HG03025 (cell line): ENCODE measurements at regions not wholly inside any gene's neighbourhood (a gene's known extent, or its start where the extent isn't known, plus 50 kb on each side); places are given as distances from the start of the nearest gene placed in this dataset.
"Not testable (repeated sequence)": the region's sequence is repeated elsewhere in the genome, so short reads cannot be mapped to it uniquely, and the experiment has no call there.

Source experiments
- ATAC-seq: cut with Tn5 transposase; IDR thresholded peaks from one replicate; pipeline ENCODE4 v1.9.1; 2021; ENCODE audit warnings: mild to moderate bottlenecking, moderate library complexity; ENCODE audit not compliant: unreplicated experiment, low FRiP score

DNA sequence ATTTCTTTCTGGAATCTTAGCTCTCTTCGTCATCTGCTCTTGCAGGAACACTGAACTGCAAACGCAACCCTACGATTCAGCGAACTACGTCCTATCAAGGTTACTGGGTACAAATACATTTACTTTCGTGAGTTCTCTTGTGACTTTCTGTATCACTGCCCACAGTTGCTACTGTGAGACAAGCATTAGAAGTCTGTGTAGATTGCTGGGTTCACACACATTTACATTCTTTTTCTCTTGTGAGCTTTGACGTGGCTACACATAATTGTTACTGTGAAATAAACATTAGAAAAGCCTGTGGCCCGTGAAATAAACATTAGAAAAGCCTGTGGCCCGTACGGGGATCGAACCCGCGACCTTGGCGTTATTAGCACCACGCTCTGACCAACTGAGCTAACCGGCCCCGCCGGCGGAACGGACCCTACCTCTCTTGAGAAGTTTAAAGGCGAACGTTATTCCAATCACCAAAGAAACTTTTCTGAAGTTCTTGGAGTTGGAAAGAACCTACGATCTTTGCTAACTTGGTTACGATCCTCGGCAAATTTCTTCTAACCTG is 61.2 kb upstream of the ZNF322 start:
- ATAC-seq: not testable (repeated sequence)

DNA sequence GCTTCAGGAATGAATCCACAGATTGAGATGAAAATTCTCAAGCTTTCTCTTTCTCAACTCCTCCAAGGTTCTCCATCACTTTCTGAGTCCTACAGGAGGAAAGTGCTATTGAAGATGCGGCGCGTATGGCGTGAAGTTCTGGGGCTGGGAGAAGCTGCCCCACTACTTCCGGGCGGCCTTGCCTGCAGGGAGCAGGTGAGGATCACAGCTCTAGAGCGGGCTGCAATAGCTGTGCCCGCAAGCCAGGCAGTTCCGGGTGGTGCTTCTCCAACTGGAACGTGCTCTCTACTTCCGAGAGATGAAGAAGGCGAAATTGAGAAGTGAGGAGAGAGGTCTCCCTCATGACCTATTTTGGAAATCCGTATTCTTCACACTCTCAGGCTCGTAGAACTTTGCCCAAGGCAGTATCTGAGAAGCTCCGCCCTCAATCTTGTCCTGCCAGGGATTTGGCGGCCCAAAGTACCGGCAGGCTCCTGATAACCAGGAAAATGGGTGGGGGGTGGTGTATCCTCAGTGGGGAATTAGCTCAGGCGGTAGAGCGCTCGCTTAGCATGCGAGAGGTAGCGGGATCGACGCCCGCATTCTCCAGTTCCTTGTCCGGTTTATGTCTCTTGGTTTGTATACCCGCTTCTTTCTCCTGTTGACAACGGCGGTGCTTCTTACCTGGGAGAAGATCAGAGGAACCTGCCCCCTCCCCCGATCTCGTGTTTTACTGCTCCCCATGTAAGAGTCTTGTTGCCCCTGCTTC is 70.6 kb upstream of the ZNF322 start:
- not testable (repeated sequence) for ATAC-seq

GRCh38 chr6:26734776-26735472 is 75.4 kb upstream of the ZNF322 start:
- ATAC-seq: not testable (repeated sequence)

DNA sequence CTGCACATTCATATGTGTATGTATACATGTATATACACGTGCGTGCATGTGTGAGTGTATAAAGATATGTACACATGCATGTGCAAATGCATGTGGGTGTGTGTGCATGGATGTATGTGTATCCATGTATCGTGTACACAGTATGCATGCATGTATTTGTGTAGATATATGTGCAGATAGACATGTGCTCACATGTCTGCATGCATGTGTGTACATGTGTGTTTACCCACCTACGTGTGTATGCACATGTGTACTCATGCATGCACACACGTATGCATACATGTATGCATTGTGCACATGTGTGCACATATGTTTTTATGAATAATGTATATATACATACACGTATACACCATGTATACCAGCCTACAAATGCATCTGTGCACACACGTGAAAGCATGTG is 80.3 kb upstream of the ZNF322 start:
- no peak for ATAC-seq

DNA sequence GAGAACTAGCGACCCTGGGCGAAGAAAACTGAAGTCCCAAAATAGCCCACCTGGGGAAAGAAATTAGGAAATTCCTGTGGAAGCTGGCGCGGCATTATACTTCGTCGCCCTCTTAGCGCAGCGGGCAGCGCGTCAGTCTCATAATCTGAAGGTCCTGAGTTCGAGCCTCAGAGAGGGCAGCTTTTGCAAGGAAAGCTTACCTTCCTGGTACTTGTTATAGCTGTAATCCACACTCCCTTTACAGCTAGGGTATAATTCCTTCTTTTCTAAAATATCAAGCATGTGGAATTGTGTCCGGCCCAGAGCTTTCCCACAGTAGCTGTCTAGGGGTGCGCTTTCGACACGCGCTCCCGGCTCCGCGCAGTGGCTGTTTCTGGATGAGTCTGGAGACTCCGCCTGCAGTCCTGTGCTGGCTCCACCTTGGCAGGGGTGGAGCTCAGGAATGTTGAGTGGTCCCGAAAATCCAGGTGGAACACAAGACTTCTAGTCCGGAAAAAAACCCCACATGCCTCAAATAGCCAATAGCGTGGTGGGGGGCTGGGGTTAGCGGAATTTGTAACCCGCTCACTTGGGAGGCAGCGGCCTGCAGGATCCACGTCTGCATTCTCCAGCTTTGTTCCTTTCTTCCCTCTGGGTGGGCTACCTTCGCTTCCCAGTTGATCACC is 83.7 kb upstream of the ZNF322 start:
- ATAC-seq: no peak

- no peak for ATAC-seq
Measured at GRCh38 chr6:26743941-26744699, 84.6 kb upstream of the ZNF322 start.

DNA sequence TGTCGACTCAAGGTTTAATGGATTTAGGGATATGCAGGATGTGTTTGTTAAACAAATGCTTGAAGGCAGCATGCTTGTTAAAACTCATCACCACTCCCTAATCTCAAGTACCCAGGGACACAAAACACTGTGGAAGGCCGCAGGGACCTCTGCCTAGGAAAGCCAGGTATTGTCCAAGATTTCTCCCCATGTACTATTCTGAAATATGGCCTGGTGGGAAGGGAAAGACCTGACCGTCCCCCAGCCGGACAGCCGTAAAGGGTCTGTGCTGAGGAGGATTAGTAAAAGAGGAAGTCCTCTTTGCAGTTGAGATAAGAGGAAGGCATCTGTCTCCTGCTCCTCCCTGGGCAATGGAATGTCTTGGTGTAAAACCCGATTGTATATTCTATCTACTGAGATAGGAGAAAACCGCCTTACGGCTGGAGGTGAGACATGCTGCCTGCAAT is 85.3 kb upstream of the ZNF322 start:
- ATAC-seq: not testable (repeated sequence)

DNA sequence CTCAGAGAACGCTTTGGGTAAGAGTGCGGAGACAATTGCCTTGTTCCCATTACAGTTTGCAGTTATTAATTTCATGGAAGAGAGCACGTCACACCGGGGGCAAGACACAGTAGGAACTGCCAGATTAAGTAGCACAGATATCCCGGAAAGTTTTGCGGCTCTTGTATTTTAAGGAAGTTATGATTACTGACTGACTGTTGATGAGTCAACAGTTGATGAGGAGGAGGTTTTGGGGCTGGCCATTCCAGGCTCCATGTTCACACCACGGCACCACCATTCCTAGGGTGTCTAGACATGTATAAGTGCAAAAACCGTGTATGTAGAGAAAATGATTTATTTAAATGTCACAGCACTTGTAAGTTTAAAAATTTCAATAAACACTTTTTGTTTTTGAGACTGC is 86.4 kb upstream of the ZNF322 start:
- not testable (repeated sequence) for ATAC-seq

DNA sequence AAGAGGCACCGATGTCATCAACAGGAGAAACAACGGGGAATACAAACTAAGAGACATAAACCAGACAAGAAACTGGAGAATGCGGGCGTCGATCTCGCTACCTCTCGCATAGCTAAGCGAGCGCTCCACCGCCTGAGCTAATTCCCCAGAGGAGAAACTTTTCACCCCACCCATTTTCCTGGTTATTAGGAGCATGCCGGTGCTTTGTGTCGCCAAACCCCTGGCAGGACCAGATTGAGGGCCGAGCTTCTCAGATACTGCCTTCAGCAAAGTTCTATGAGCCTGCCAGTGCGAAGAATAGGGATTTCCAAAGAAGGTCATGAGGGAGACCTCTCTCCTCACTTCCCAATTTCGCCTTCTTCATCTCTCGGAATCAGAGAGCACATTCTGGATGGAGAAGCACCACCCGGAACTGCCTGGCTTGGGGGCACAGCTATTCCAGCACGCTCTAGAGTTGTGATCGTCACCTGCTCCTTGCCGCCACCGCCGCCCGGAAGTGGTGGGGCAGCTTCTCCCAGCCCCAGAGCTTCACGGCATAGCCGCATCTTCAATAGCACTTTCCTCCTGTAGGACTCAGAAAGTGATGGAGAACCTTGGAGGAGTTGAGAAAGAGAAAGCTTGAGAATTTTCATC is 89.7 kb upstream of the ZNF322 start:
- ATAC-seq: not testable (repeated sequence)

DNA sequence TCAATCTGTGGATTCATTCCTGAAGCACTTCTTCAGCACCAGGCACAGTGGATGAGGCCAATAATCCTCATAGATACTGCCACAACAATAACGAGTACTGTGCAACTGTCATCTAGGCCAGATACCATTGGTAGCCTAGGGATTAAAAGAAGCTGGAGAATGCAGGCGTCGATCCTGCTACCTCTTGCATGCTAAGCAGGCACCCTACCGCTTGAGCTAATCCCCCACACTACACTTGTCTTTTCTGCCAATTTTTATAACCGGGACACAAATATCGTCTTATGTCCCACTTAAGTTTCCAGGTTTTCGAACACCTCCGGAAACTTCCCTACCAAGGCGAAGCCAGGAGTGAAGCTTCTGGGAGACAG is 90.2 kb upstream of the ZNF322 start:
- ATAC-seq: not testable (repeated sequence)

DNA sequence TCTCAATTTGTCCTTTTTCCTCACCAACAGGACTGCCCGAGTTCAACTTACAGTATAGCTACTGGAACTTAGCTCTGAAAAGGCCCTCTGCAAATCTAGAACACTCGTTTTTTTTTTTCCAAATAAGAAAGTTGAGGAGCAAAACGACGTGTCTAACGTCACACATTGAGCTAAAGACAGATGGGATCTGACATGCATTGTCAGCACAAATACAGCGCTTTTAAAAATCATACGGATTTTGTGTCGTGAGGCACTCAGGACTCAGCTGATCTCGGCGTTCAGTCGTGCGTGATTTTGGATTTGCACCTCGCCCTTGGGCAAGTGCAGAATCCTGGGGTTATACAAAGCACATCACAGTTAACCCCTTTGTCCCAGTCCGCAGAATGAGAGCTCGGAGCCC is 94.7 kb upstream of the ZNF322 start:
- no peak for ATAC-seq

DNA sequence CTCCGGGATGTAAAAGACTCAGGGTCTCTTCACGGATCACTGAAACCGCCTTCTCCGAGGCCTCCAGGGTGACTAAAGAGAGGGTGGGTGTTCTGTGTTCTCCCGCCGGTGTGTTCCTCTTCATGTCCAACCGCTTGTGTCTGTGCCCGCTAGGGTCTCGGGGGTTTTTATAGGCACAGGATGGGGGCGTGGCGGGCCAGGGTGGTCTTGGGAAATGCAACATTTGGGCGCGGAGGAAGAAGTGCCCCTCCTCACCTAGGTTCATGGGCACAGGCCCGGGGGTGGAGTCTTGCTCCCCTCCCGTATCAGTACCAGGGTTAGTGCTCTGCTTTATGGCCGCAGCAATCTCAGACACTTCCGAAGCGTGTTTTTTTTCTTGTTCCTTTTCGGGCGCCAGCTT is 95.3 kb upstream of the ZNF322 start:
- ATAC-seq: not testable (repeated sequence)

GRCh38 chr6:26756067-26756805 is 96.7 kb upstream of the ZNF322 start:
- not testable (repeated sequence) for ATAC-seq

- ATAC-seq: not testable (repeated sequence)
Measured at GRCh38 chr6:26766203-26766902, 106.8 kb upstream of the ZNF322 start.

DNA sequence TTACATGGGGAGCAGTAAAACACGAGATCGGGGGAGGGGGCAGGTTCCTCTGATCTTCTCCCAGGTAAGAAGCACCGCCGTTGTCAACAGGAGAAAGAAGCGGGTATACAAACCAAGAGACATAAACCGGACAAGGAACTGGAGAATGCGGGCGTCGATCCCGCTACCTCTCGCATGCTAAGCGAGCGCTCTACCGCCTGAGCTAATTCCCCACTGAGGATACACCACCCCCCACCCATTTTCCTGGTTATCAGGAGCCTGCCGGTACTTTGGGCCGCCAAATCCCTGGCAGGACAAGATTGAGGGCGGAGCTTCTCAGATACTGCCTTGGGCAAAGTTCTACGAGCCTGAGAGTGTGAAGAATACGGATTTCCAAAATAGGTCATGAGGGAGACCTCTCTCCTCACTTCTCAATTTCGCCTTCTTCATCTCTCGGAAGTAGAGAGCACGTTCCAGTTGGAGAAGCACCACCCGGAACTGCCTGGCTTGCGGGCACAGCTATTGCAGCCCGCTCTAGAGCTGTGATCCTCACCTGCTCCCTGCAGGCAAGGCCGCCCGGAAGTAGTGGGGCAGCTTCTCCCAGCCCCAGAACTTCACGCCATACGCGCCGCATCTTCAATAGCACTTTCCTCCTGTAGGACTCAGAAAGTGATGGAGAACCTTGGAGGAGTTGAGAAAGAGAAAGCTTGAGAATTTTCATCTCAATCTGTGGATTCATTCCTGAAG is 111.6 kb upstream of the ZNF322 start:
- not testable (repeated sequence) for ATAC-seq

GRCh38 chr6:26773414-26773813 is 113.9 kb upstream of the ZNF322 start:
- not testable (repeated sequence) for ATAC-seq

DNA sequence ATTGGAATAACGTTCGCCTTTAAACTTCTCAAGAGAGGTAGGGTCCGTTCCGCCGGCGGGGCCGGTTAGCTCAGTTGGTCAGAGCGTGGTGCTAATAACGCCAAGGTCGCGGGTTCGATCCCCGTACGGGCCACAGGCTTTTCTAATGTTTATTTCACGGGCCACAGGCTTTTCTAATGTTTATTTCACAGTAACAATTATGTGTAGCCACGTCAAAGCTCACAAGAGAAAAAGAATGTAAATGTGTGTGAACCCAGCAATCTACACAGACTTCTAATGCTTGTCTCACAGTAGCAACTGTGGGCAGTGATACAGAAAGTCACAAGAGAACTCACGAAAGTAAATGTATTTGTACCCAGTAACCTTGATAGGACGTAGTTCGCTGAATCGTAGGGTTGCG is 121.0 kb upstream of the ZNF322 start:
- not testable (repeated sequence) for ATAC-seq
